ENCODE measurements at regions not wholly inside any gene's neighbourhood (a gene's known extent, or its start where the extent isn't known, plus 50 kb on each side); places are given as distances from the start of the nearest gene placed in this dataset.

DNA sequence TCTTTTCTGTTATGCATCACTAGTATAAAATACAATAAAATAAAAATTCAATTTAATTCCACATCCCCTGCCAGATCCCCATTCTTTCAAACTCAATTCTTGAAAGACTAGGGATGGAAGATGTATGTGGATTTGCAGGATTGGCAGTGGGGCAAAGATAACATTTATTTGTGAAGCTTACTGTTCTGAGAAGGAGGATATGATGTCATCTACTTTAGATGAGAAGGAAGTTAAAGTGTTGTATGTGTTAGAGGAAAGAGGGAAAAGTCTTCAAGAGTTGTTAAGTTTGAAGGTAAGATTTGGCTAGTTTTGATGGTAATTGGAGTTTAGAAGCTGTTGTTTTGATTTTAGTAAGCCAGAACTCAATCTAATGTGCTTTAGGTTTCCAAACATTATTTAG is 845.1 kb upstream of the NR2F2 start:
- no peak for TF ChIP-seq POLR2A (IDR thresholded peaks at IDR 0.05)
- TF ChIP-seq CTCF (IDR thresholded peaks at IDR 0.05), result no peak
- no peak for TF ChIP-seq EP300 (IDR thresholded peaks at IDR 0.05)

Data from suprapubic skin (tissue), 3 donors.